SKM-1 treated with dmso at 0.1 percent for 144 hours (cell line): ENCODE measurements at regions not wholly inside any gene's neighbourhood (a gene's known extent, or its start where the extent isn't known, plus 50 kb on each side); places are given as distances from the start of the nearest gene placed in this dataset.

ENCODE experiments used
- DNase-seq: peaks from one replicate; lab custom pipeline; 2025; ENCODE audit not compliant: unreplicated experiment; lab: John Stamatoyannopoulos, UW

DNA sequence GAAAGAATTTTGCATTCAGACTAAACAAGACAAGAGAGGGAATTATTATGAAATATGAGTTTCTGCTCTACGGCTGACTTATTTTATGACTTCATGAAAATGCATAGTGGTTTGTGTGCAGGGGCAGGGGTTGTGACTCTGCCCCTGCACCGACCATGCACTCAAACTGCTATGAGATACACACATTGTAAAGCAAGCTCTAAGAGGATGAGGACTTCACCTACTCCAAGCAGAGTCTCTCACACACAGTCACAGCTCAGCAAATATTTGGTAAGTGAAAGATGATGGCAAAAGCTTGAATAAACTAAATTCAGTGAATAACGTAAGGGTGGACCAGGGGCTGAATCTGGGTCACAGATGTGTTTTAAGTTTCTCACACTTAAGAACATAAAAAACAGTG lies 542.9 kb downstream of the PRELID2 start:
- no peak for DNase-seq

- DNase-seq = no peak
These were observed 551.9 kb downstream of the PRELID2 start for GRCh38 chr5:145283141-145283810.

GRCh38 chr5:145280806-145281205 lies 554.3 kb downstream of the PRELID2 start:
- no peak for DNase-seq

- no peak for DNase-seq
These were observed 554.9 kb downstream of the PRELID2 start for GRCh38 chr5:145280214-145280613.

- no peak for DNase-seq
These were observed 574.5 kb downstream of the PRELID2 start for GRCh38 chr5:145260670-145261069.

DNA sequence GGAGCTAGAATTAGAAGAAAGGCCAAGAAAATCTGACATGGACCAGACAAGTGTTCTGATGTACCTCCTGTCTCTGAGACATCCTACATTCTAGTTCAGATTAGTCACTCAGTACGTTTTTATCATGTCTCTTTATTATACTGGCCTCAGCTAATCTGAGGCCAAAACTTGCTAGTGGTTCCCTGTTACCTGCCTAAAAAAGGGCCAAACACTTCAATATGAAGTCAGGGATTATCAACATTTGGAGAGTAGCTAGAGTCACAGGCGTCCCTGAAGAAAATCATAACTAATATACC lies 587.4 kb downstream of the PRELID2 start:
- no peak for DNase-seq

DNA sequence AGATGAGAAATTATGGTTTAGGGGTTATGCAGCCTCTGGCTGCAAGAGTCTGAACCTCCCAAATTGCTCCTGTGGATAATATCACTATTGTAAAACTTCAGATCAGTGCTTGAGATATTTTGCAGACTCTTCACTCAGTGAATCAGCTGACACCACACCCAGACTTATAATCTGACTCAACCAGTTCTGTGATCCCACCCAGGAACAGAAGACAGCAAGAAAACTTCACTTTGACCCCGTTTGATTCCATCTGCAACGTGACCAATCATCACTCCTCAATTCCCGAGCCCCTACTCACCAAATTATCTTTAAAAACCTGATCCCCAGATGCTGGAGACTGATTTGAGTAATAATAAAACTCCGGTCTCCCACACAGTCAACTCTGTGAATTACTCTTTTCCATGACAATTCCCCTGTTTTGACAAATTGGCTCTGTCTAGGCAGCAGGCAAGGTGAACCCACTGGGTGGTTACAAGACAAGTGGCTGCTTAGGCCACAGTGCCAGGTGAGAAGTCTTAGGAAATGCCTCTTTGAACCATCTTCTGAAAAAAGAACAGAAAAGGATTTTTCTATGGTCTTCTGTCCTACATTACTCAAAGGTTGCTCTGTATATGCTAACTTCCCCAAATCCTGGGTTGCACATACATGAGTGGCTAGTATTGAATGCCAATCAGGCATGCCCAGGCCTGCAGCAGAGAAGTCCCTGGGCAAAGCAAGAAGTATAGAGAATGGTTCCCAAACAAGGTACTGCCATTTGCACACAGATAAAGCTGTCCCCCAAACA lies 588.0 kb downstream of the PRELID2 start:
- peak; percentile 11 for DNase-seq

GRCh38 chr5:145246379-145246778 lies 588.8 kb downstream of the PRELID2 start:
- DNase-seq = no peak

DNA sequence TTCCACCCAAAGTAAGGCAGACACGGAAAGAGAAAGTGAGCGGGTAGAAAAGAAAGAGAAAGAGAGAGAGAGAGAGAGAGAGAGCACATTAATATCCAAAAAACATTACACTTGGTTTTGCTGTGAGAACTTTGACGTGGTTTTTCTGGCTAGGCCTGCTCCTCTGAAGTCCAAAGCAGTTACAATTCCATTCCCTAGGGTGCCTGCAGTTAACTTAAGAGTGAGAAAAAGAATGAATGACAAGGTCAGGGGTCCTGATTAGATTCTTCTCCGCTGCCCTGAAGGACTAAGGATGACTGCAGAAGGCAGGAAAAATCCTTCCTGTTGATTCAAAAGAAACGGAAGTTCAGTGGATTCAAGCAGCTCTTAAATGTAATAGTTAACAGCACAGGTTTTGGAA lies 589.8 kb downstream of the PRELID2 start:
- no peak for DNase-seq

GRCh38 chr5:145244788-145245187 lies 590.4 kb downstream of the PRELID2 start:
- no peak for DNase-seq

DNA sequence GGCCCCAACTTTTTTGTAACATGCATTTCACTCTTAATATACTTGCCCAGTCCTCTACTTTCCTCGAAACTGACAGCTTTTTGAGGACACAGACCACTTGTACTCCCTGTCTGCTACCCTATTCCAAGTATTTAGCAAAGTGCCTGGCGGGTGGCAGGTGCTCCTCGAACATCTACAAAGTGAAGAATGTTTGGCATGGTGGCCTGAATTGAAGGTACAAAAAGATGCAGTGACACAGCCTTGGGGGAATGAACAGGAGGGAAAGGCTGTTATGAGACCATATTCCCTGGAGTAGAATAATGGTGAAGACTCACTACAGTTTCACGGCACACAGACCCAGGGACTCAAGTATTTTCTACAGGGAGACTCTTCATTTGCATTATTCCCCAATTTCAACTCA lies 590.9 kb downstream of the PRELID2 start:
- DNase-seq = no peak

- no peak for DNase-seq
These were observed 592.1 kb downstream of the PRELID2 start for GRCh38 chr5:145243016-145243415.

DNA sequence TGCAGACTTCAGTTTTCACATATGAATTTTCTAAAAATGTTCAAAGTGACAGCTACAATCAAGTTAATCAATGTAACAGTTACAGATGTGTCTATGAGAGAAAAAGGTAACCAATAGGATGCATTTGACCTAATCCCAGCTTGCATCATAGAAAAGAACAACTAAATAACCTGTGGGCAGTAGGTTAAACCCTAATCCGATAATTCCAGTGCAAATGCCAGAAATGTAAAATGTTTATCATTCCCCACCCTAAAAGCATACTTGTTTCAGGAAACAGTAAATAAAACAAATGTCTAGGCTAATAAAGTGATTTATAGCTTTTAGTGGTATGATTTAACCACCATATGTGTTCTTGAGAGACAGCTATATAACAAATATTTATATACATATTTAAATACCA lies 592.6 kb downstream of the PRELID2 start:
- no peak for DNase-seq

GRCh38 chr5:145237843-145238242 lies 597.3 kb downstream of the PRELID2 start:
- DNase-seq = peak; percentile 56

DNA sequence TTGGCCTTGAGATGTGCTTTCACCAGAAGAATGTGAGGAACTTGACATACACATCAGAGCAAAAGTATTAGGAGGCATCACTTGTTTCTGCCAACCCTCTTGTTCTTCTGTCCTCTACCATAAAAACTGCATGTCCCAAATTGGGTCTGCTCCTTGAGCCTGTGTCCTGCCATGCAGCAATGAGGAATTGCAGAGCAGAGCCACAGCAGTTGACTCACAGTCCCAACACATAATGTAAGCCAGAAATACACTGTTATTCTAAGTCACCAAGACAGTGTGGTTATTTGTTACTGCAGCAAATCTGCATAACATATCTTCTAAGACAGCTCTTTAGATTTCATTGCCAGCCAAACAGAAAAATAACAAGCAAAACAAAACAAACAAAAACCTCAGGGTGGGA lies 598.2 kb downstream of the PRELID2 start:
- no peak for DNase-seq

DNA sequence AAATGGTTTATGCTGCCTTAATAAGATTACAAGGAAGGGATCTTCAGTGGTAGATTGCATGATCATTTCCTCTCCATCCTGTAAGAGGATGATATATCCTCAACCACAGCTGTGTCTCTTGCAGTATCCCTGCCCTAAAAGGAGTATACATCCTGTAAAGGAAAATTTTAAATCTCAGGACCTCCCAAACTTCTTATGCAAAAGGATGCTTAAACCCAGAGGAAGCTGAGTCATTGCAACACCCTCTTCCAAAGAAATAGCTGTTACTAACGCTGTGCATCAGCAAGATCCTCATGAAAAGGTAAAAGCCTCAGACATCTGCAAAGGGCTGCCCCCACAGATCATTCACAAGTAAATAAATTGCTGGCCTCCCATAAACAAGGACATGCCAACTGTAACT lies 599.0 kb downstream of the PRELID2 start:
- no peak for DNase-seq

DNA sequence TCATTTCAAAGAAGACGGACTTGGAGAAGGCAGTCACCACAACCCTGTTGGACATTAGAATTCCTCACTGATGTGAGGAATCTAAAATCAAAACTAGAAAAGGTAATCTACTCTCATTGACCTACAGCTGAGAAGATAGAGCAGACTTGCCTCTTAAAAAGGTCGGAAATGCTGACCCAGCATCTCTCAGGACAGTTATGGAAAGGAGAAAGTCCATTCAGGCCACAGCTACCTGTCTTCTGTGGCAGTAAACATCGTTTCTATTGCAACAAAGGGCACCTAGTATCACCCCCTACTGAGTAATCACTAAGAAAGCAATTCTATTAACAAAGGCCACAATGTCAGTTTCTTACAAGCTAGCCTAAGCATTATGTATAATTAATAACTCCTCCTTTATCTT lies 601.7 kb downstream of the PRELID2 start:
- DNase-seq = no peak

DNA sequence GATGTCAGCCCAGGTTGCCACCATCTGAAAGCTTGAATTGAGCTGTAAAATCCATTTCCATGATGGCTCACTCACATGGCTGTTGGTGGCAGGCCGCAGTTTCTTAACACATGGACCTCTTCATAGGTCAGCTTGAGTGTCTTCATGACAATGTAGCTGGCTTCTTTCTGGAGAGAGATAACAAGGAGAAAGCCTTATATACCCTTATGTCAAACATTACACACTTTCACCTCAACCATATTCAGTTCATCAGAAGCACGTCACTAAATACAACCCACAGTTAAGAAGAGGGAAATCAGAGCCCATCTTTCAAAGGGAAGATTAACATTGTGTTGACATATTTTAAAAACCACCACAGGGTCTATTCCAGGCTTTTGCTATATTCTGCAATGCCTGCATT lies 604.4 kb downstream of the PRELID2 start:
- no peak for DNase-seq

- DNase-seq = no peak
These were observed 606.6 kb downstream of the PRELID2 start for GRCh38 chr5:145228564-145228963.

DNA sequence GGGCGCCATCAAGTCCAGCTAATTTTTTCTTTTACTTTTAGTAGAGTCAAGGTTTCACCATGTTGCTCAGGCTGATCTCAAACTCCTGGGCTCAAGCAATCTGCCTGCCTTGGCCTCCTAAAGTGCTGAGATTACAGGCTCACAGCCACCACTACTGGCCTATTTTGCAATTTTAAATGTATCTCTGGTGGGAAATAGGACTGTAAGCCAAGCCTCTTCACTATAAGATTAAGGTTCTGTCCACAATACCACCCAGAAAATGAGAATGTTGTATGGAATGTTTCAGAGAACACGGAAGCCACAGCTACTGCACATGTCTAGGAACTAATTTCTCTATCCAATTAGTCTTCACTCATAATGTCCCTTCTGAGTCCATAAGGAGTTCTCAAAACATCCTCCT lies 607.3 kb downstream of the PRELID2 start:
- no peak for DNase-seq

GRCh38 chr5:145226726-145227125 lies 608.4 kb downstream of the PRELID2 start:
- no peak for DNase-seq

DNA sequence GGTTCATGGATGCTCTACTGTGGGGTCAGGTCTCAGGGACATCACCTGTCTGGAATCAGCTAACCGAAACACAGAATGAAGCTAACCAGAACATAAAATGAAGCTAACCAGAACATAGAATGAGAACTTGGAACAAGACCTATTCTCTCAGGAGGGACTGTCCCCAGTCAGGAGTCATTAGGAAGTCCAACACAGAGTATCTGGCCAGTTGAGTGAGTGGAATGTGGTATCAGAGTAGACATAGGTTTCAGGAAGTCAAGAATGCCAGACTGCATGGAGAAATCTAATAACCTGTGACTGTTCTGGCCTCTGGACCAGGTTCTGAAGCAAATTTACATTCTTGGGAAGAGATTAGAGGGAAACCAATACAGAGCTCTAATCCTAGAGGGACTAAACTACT lies 609.6 kb downstream of the PRELID2 start:
- no peak for DNase-seq

DNA sequence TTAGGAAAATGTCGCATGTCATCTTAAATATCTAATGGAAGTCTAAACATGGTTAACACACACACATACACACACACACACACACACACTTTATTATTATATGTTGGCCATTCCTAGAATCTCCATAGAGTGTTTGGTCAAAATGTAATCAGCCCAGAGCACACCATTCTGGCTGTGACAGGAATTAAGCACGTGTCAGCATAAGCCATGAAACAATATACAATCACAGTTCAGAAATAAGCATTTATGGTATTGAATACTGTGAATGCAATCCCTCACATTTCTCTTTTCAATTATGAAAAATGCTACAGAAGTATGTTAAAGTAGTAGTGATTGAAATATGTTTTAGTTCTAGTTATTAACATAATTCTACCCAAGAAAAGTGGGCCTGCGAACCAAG lies 611.6 kb downstream of the PRELID2 start:
- DNase-seq = no peak
